Mesenchymal stem cell (in vitro differentiated cells and primary cell): ENCODE measurements at regions not wholly inside any gene's neighbourhood (a gene's known extent, or its start where the extent isn't known, plus 50 kb on each side); places are given as distances from the start of the nearest gene placed in this dataset.

Experiments
- DNase-seq: peaks from one replicate; pipeline ENCODE4 v3.0.0-alpha.2; 2013
- H2AFZ ChIP-seq: one replicate; pipeline ENCODE4 v1.6.1; 2013; ENCODE audit warnings: low read depth, mild to moderate bottlenecking, control low read depth, inconsistent platforms, low read length, moderate library complexity
- H2AK5ac ChIP-seq: 2 replicates; pipeline ENCODE4 v1.6.1; 2013; ENCODE audit warnings: low read length, moderate library complexity, mild to moderate bottlenecking, inconsistent platforms; ENCODE audit not compliant: severe bottlenecking
- H2BK120ac ChIP-seq: one replicate; pipeline ENCODE4 v1.6.1; 2013; ENCODE audit warnings: low read depth, mild to moderate bottlenecking, inconsistent platforms, low read length, moderate library complexity
- H2BK12ac ChIP-seq, 2 experiments: one replicate each; pipeline ENCODE4 v1.6.1; 2013; ENCODE audit warnings: inconsistent platforms in 2 of 2, low read length in 2 of 2, mild to moderate bottlenecking in 2 of 2, moderate library complexity in 2 of 2, control low read depth in 1 of 2
- H2BK15ac ChIP-seq: one replicate; pipeline ENCODE4 v1.6.1; 2013; ENCODE audit warnings: mild to moderate bottlenecking, low read depth, inconsistent platforms; ENCODE audit not compliant: poor library complexity, severe bottlenecking
- H2BK5ac ChIP-seq: 2 replicates; pipeline ENCODE4 v1.6.1; 2013; ENCODE audit warnings: low read depth, mild to moderate bottlenecking, low read length, control low read depth, inconsistent platforms; ENCODE audit not compliant: poor library complexity, severe bottlenecking
- H3K14ac ChIP-seq, 2 experiments: one replicate each; pipeline ENCODE4 v1.6.1; 2013; ENCODE audit warnings: inconsistent platforms in 2 of 2, low read length in 2 of 2, control low read depth in 1 of 2, mild to moderate bottlenecking in 1 of 2, moderate library complexity in 1 of 2
- H3K18ac ChIP-seq, 2 experiments: one replicate each; pipeline ENCODE4 v1.6.1; 2013; ENCODE audit warnings: inconsistent platforms in 2 of 2, low read length in 2 of 2, control low read depth in 1 of 2, low read depth in 1 of 2, mild to moderate bottlenecking in 1 of 2
- H3K23ac ChIP-seq, 2 experiments: one replicate each; pipeline ENCODE4 v1.6.1; 2013; ENCODE audit warnings: inconsistent platforms in 2 of 2, low read length in 2 of 2, mild to moderate bottlenecking in 2 of 2, moderate library complexity in 2 of 2, control low read depth in 1 of 2
- H3K27ac ChIP-seq: 2 replicates; pipeline ENCODE4 v1.5.1; 2013; ENCODE audit warnings: mild to moderate bottlenecking, moderate library complexity, low read length, control low read depth, inconsistent platforms; ENCODE audit not compliant: poor library complexity, severe bottlenecking
- H3K27me3 ChIP-seq, 2 experiments: 2 replicates each; pipeline versions ENCODE4 v1.6.1 to v1.7.0; 2013; ENCODE audit warnings: low read length in 2 of 2, mild to moderate bottlenecking in 2 of 2, moderate library complexity in 2 of 2, control low read depth in 1 of 2, inconsistent platforms in 1 of 2; ENCODE audit not compliant: control insufficient read depth in 1 of 2, insufficient read depth in 1 of 2
- H3K36me3 ChIP-seq, 2 experiments: 2 replicates each; pipeline versions ENCODE4 v1.6.1 to v1.7.0; 2013; ENCODE audit warnings: low read length in 2 of 2, control low read depth in 1 of 2, inconsistent platforms in 1 of 2, low read depth in 1 of 2, mild to moderate bottlenecking in 1 of 2; ENCODE audit not compliant: insufficient read depth in 2 of 2, control insufficient read depth in 1 of 2
- H3K4ac ChIP-seq, 2 experiments: one replicate each; pipeline ENCODE4 v1.6.1; 2013; ENCODE audit warnings: inconsistent platforms in 2 of 2, low read length in 2 of 2, mild to moderate bottlenecking in 2 of 2, moderate library complexity in 2 of 2, control low read depth in 1 of 2, low read depth in 1 of 2
- H3K4me1 ChIP-seq: 2 replicates; pipeline ENCODE4 v1.6.1; 2013; ENCODE audit warnings: low read depth, low read length, control low read depth; ENCODE audit not compliant: control insufficient read depth, insufficient read depth
- H3K4me2 ChIP-seq: 2 replicates; pipeline ENCODE4 v1.6.1; 2013; ENCODE audit warnings: low read length, mild to moderate bottlenecking, inconsistent platforms; ENCODE audit not compliant: poor library complexity, severe bottlenecking
- H3K4me3 ChIP-seq, 2 experiments: 2 replicates each; pipeline versions ENCODE4 v1.5.1 to v1.7.0; 2013; ENCODE audit warnings: low read length in 2 of 2, mild to moderate bottlenecking in 2 of 2, control low read depth in 1 of 2, low read depth in 1 of 2; ENCODE audit not compliant: insufficient read depth in 1 of 2
- H3K79me1 ChIP-seq: replicated peaks from 2 replicates; pipeline ENCODE4 v1.6.1; 2013; ENCODE audit warnings: mild to moderate bottlenecking, control low read depth, low read length, inconsistent platforms; ENCODE audit not compliant: poor library complexity, severe bottlenecking
- H3K9ac ChIP-seq: 2 replicates; pipeline ENCODE4 v1.7.0; 2013; ENCODE audit warnings: mild to moderate bottlenecking, low read length, moderate library complexity
- H3K9me3 ChIP-seq: 2 replicates; pipeline ENCODE4 v1.7.0; 2013; ENCODE audit warnings: mild to moderate bottlenecking, low read length; ENCODE audit not compliant: control insufficient read depth
- H4K8ac ChIP-seq: one replicate; pipeline ENCODE4 v1.6.1; 2013; ENCODE audit warnings: inconsistent platforms, mild to moderate bottlenecking, low read length, moderate library complexity
- H4K91ac ChIP-seq: one replicate; pipeline ENCODE4 v1.6.1; 2013; ENCODE audit warnings: mild to moderate bottlenecking, low read length, inconsistent platforms
- WGBS: methylation state at CpG from one replicate; pipeline ENCODE4 v1.1.7; 2013; ENCODE audit warnings: mixed read lengths; 5-methylcytosine and 5-hydroxymethylcytosine counted together

DNA sequence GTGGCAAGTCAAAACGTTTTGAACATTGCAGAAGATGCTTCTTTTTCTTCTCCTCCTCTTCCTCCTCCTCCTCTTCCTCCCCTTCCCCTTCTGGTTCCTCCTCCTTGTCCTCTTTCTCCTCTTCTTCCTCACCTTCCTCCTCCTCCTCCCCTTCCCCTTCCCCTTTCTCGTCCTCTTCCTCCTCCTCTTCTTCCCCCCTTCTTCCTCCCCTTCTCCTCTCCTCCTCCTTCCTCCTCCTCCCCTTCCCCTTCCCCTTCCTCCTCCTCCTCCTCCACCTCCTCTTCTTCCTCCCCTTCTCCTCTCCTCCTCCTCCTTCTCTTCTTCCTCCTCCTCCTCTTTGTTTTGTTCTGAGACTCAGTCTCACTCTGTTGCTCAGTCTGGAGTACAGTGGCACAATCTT, 167.0 kb upstream of the SV2C start:
- no peak overlapping the region for H2BK5ac ChIP-seq
- no peak overlapping the region for H3K4me3 ChIP-seq
- H2BK15ac ChIP-seq, result no peak overlapping the region
- H3K4ac ChIP-seq, result no peak overlapping the region
- H2AK5ac ChIP-seq, result no peak overlapping the region
- H3K36me3 ChIP-seq, result no peaks in the 10 kb centered on the region
- H3K18ac ChIP-seq, result no peak overlapping the region
- H4K8ac ChIP-seq, result no peak overlapping the region
- no peak overlapping the region for H3K14ac ChIP-seq
- H3K4me2 ChIP-seq, result no peak overlapping the region
- no peaks in the 10 kb centered on the region for H3K4me1 ChIP-seq
- no peak overlapping the region for H2BK120ac ChIP-seq
- peaks cover 0 to 29% of the 10 kb centered on the region in 2 experiments for H3K27me3 ChIP-seq
- H3K9me3 ChIP-seq, result no peaks in the 10 kb centered on the region
- H3K79me1 ChIP-seq, result no peaks in the 10 kb centered on the region
- no peak for DNase-seq
- H3K23ac ChIP-seq, result no peak overlapping the region
- H2AFZ ChIP-seq, result no peak overlapping the region
- no peak overlapping the region for H2BK12ac ChIP-seq
- 11% methylated on average over 2 of the region's 2 CpGs for WGBS
- H4K91ac ChIP-seq, result no peak overlapping the region
- H3K27ac ChIP-seq, result no peak overlapping the region
- H3K9ac ChIP-seq, result no peak overlapping the region

DNA sequence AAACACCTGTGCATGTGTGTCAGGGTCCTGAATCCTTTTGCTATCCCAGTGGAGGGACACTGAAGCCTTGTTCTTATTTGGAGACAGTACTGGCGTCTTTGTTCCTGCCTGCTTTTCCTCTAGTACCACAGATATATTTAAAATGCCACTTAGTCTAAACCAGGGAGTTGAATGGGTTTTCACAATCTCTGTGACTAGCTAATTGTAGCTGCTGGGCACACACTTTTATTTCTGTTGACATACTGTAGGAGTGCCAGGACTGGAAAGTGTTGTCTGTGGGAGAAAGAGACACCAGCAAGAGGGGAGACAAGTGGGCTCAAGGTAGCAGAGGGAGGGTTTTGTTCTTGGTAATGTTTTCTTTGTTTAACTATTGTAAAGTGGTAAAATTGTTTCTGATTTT, 174.0 kb upstream of the SV2C start:
- H3K27ac ChIP-seq, result no peak overlapping the region
- H2BK120ac ChIP-seq, result no peak overlapping the region
- no peak overlapping the region for H3K14ac ChIP-seq
- no peak overlapping the region for H3K4me3 ChIP-seq
- no peak for DNase-seq
- no peak overlapping the region for H2BK15ac ChIP-seq
- H4K8ac ChIP-seq, result no peak overlapping the region
- no peaks in the 10 kb centered on the region for H3K4me1 ChIP-seq
- no peak overlapping the region for H3K4ac ChIP-seq
- no peak overlapping the region for H2AFZ ChIP-seq
- H3K36me3 ChIP-seq, result no peaks in the 10 kb centered on the region
- H3K4me2 ChIP-seq, result no peak overlapping the region
- H3K9ac ChIP-seq, result no peak overlapping the region
- no peak overlapping the region for H2BK5ac ChIP-seq
- WGBS, result no CpG with 5 or more reads among the region's 1 CpG
- no peaks in the 10 kb centered on the region for H3K79me1 ChIP-seq
- no peak overlapping the region for H3K18ac ChIP-seq
- no peak overlapping the region for H4K91ac ChIP-seq
- no peak overlapping the region for H3K23ac ChIP-seq
- H3K27me3 ChIP-seq, result peaks cover 0 to 20% of the 10 kb centered on the region in 2 experiments
- no peak overlapping the region for H2AK5ac ChIP-seq
- H3K9me3 ChIP-seq, result no peaks in the 10 kb centered on the region
- no peak overlapping the region for H2BK12ac ChIP-seq

DNA sequence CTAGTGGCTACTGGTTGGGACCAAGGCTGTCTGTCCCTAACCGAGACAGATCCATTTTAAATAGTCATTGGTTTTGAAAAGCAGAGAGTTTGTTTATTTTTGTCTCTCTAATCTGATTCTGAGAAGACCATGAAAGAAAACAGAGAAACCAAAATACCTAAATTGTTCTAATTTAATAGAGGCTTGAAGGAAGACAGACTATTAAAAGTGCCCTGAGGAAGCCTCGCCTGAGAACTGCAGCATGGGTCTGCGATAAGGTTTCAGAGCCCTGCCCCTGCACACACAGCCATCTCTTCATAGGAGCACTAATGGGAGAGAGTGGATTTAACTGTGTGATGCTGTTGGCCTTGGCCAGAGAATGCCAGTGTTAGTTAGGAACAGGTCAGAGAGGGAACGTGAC, 175.5 kb upstream of the SV2C start:
- Histone ChIP-seq H2BK120ac (no peak overlapping the region), H3K4me1 (no peaks in the 10 kb centered on the region), H3K9ac (no peak overlapping the region), H2BK5ac (no peak overlapping the region), H2AK5ac (no peak overlapping the region), H4K91ac (no peak overlapping the region), H2BK15ac (no peak overlapping the region), H3K14ac (no peak overlapping the region), H3K79me1 (no peaks in the 10 kb centered on the region), H2BK12ac (no peak overlapping the region), H4K8ac (no peak overlapping the region), H3K4me3 (no peak overlapping the region), H3K27me3 (peaks cover 0 to 13% of the 10 kb centered on the region in 2 experiments), H3K27ac (no peak overlapping the region), H3K4me2 (no peak overlapping the region), H3K18ac (no peak overlapping the region), H3K36me3 (no peaks in the 10 kb centered on the region), H3K9me3 (no peaks in the 10 kb centered on the region), H2AFZ (no peak overlapping the region), H3K4ac (no peak overlapping the region), H3K23ac (no peak overlapping the region)
- no peak for DNase-seq
- 90% methylated on average over 2 of the region's 4 CpGs for WGBS

DNA sequence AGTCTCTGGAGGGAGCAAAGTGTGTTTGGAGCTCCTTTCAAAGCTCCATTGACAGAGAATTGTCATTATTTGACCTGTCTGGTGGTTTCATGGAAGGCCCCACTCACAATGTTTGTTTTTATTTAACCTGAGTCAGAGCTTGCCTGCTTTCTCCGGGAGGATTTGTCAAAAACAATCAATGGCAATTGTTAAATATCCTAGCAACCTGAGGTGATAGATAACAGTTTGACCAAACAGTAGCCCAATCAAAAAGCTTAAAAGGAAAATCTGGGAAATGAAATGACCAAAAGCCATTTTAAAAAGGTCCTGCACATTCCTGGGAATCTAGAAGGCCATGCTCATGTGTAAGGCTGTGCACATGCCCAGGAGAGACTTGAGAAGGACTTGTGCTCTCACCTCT, 177.2 kb upstream of the POC5 start:
- H3K4me1 ChIP-seq, result no peaks in the 10 kb centered on the region
- no peak overlapping the region for H3K18ac ChIP-seq
- no peak overlapping the region for H2BK5ac ChIP-seq
- no peak overlapping the region for H3K4ac ChIP-seq
- no peak overlapping the region for H3K27ac ChIP-seq
- no peak overlapping the region for H2BK120ac ChIP-seq
- H3K4me2 ChIP-seq, result no peak overlapping the region
- H3K79me1 ChIP-seq, result no peaks in the 10 kb centered on the region
- no peak overlapping the region for H2BK12ac ChIP-seq
- no peak overlapping the region for H2AK5ac ChIP-seq
- no peak for DNase-seq
- no peak overlapping the region for H3K14ac ChIP-seq
- H4K91ac ChIP-seq, result no peak overlapping the region
- no peaks in the 10 kb centered on the region for H3K9me3 ChIP-seq
- H3K36me3 ChIP-seq, result no peaks in the 10 kb centered on the region
- no peak overlapping the region for H3K9ac ChIP-seq
- peaks cover 0 to 3% of the 10 kb centered on the region in 2 experiments for H3K27me3 ChIP-seq
- no peak overlapping the region for H4K8ac ChIP-seq
- no peak overlapping the region for H2BK15ac ChIP-seq
- no peak overlapping the region for H3K4me3 ChIP-seq
- no peak overlapping the region for H3K23ac ChIP-seq
- H2AFZ ChIP-seq, result no peak overlapping the region
- 60% methylated on average over 1 of the region's 1 CpG for WGBS
